ENCODE measurements at regions not wholly inside any gene's neighbourhood (a gene's known extent, or its start where the extent isn't known, plus 50 kb on each side); places are given as distances from the start of the nearest gene placed in this dataset.

DNA sequence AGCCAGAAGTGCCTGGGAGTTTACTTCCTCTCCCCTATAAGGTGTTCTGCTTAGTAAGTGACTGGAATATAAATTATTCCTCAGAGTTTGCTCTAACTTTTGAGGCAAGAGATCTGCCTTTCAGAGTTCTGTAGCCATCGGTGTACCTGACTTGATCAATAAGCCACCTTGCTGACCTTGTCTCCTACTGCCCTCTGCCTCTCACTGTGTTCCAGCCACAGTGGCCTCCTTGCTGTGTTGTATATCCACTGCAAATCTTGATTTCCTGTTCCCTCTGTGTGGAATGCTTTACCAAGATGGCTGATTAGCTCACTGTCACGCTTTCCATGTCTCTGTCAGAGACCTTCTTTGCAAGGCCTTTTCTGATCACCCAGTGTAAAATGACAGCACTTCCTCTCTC, 442.4 kb downstream of the SQOR start:
- Histone ChIP-seq H3K4me1 (ENCODE audit: control insufficient read depth in 2 of 3, insufficient read depth in 2 of 3, low read depth in 1 of 3, low read length in 3 of 3) (no peaks in the 10 kb centered on the region), H3K36me3 (ENCODE audit: control insufficient read depth in 2 of 3, insufficient read depth in 3 of 3, low read length in 3 of 3) (no peaks in the 10 kb centered on the region), H3K9ac (ENCODE audit: low read length in 3 of 3) (no peak overlapping the region), H3K9me3 (ENCODE audit: control insufficient read depth in 2 of 3, insufficient read depth in 1 of 3, low read length in 3 of 3) (no peaks in the 10 kb centered on the region), H3K4me3 (ENCODE audit: low read length in 3 of 3) (no peak overlapping the region), H3K27me3 (ENCODE audit: control insufficient read depth, insufficient read depth, low read length) (no peaks in the 10 kb centered on the region), H3K27ac (ENCODE audit: low read depth in 2 of 2, low read length in 2 of 2) (no peak overlapping the region)
- FAIRE-seq (no peak), DNase-seq (no peak)
- TF ChIP-seq, protein P1, sequence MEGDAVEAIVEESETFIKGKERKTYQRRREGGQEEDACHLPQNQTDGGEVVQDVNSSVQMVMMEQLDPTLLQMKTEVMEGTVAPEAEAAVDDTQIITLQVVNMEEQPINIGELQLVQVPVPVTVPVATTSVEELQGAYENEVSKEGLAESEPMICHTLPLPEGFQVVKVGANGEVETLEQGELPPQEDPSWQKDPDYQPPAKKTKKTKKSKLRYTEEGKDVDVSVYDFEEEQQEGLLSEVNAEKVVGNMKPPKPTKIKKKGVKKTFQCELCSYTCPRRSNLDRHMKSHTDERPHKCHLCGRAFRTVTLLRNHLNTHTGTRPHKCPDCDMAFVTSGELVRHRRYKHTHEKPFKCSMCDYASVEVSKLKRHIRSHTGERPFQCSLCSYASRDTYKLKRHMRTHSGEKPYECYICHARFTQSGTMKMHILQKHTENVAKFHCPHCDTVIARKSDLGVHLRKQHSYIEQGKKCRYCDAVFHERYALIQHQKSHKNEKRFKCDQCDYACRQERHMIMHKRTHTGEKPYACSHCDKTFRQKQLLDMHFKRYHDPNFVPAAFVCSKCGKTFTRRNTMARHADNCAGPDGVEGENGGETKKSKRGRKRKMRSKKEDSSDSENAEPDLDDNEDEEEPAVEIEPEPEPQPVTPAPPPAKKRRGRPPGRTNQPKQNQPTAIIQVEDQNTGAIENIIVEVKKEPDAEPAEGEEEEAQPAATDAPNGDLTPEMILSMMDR (IDR thresholded peaks at IDR 0.05; ENCODE audit: borderline replicate concordance, extremely low read depth, insufficient read depth) = no peak
- intact Hi-C loops (cut with DNase I) = no loop called here

DNA sequence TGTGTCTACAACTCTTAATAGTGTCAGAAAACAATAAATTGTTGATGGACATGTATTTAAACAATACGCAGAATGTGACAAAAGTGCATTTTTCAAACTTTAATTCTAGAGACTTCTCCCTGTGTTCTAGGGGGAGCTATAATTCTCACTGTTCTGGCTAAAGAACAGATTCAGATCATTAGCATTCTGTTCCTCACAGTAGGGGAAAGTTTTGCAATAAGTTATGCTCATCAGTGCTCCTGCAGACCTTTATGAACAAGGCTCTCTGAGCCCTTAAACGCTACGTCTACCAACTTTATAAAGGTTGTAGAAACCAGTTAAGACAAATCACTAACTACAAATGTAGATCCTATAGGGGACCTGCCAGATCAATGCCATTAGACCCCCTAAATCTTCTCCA, 444.2 kb downstream of the SQOR start:
- H3K9me3 ChIP-seq (ENCODE audit: control insufficient read depth in 2 of 3, insufficient read depth in 1 of 3, low read length in 3 of 3) = no peaks in the 10 kb centered on the region
- FAIRE-seq (no peak), DNase-seq (no peak)
- H3K36me3 ChIP-seq (ENCODE audit: control insufficient read depth in 2 of 3, insufficient read depth in 3 of 3, low read length in 3 of 3) = no peaks in the 10 kb centered on the region
- intact Hi-C loops (cut with DNase I) = no loop called here
- no peaks in the 10 kb centered on the region for H3K4me1 ChIP-seq (ENCODE audit: control insufficient read depth in 2 of 3, insufficient read depth in 2 of 3, low read depth in 1 of 3, low read length in 3 of 3)
- no peak overlapping the region for H3K4me3 ChIP-seq (ENCODE audit: low read length in 3 of 3)
- TF ChIP-seq, protein P1 (IDR thresholded peaks at IDR 0.05; ENCODE audit: borderline replicate concordance, extremely low read depth, insufficient read depth) = no peak
- no peak overlapping the region for H3K9ac ChIP-seq (ENCODE audit: low read length in 3 of 3)
- H3K27me3 ChIP-seq (ENCODE audit: control insufficient read depth, insufficient read depth, low read length) = no peaks in the 10 kb centered on the region
- no peak overlapping the region for H3K27ac ChIP-seq (ENCODE audit: low read depth in 2 of 2, low read length in 2 of 2)

DNA sequence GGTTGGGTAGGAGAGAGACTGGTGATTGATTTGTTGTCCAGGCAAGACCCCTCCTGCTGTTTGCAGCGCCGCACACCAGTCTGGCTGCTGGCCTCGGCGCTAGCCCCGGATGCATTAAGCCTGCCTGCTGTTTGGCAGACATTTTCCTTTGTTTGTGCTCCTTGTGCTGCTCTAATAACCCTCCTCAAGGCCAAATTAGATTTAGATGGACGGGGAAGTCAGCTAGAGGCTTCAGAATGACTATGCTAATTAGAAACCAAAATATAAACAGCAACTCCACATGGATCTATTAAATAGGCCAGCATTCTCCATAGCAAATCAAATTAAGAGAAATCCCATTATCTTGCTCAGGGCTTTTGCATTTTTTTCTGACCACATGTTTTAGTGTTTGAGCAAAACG, 445.2 kb downstream of the SQOR start:
- intact Hi-C loops (cut with DNase I) = no loop called here
- H3K36me3 ChIP-seq (ENCODE audit: control insufficient read depth in 2 of 3, insufficient read depth in 3 of 3, low read length in 3 of 3) = no peaks in the 10 kb centered on the region
- H3K4me3 ChIP-seq (ENCODE audit: low read length in 3 of 3) = no peak overlapping the region
- DNase-seq (peak in 4 of 5 donors; percentile 45 to 69 (median 57)), FAIRE-seq (no peak)
- no peak overlapping the region for H3K9ac ChIP-seq (ENCODE audit: low read length in 3 of 3)
- H3K4me1 ChIP-seq (ENCODE audit: control insufficient read depth in 2 of 3, insufficient read depth in 2 of 3, low read depth in 1 of 3, low read length in 3 of 3) = no peaks in the 10 kb centered on the region
- TF ChIP-seq, protein P1 (IDR thresholded peaks at IDR 0.05; ENCODE audit: borderline replicate concordance, extremely low read depth, insufficient read depth) = no peak
- no peaks in the 10 kb centered on the region for H3K27me3 ChIP-seq (ENCODE audit: control insufficient read depth, insufficient read depth, low read length)
- H3K9me3 ChIP-seq (ENCODE audit: control insufficient read depth in 2 of 3, insufficient read depth in 1 of 3, low read length in 3 of 3) = no peaks in the 10 kb centered on the region
- H3K27ac ChIP-seq (ENCODE audit: low read depth in 2 of 2, low read length in 2 of 2) = no peak overlapping the region
